ENCODE measurements at regions not wholly inside any gene's neighbourhood (a gene's known extent, or its start where the extent isn't known, plus 50 kb on each side); places are given as distances from the start of the nearest gene placed in this dataset.

GRCh38 chr3:117136003-117136402 is 426.4 kb downstream of the TUSC7 start:
- no peak for TF ChIP-seq CTCF (IDR thresholded peaks at IDR 0.05; ENCODE audit: insufficient read depth, low read depth, low read length)
- TF ChIP-seq EZH2 (IDR thresholded peaks at IDR 0.05; ENCODE audit: insufficient read depth, low read length), result no peak

Measured in astrocyte (in vitro differentiated cells and primary cell).